ENCODE measurements at regions not wholly inside any gene's neighbourhood (a gene's known extent, or its start where the extent isn't known, plus 50 kb on each side); places are given as distances from the start of the nearest gene placed in this dataset.

DNA sequence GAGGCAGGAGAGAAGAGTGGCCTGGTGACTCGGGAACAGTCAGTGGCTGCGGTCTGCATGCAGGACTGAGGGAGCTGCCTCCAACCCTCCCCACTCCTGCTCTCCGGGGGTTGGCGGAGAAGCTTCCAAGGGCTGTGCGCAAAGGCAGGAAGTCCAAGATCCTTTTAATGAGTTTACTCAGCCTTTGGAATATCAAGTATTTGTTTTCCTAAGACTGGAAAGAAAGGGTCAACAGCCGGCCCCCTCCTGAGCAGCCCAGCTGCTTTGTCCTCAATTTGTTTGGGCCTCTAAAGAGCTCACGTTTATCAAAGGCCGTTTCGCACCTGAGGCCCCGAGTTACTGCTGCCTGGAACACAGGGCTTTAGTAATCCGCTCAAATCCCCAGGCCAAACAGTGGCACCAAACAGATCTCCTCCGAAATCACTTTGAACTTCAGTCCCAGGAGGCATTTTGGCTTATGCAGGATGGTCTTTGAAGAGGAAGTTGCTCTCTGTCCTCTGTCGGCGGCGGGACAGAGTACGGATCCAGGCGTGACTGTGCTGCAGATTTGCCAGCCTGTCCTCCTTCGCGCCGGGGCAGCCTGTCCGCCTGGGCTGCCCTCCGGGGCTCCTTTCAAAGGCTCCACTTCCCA is 117.2 kb upstream of the FZD10 start:
- TF ChIP-seq, protein P1, sequence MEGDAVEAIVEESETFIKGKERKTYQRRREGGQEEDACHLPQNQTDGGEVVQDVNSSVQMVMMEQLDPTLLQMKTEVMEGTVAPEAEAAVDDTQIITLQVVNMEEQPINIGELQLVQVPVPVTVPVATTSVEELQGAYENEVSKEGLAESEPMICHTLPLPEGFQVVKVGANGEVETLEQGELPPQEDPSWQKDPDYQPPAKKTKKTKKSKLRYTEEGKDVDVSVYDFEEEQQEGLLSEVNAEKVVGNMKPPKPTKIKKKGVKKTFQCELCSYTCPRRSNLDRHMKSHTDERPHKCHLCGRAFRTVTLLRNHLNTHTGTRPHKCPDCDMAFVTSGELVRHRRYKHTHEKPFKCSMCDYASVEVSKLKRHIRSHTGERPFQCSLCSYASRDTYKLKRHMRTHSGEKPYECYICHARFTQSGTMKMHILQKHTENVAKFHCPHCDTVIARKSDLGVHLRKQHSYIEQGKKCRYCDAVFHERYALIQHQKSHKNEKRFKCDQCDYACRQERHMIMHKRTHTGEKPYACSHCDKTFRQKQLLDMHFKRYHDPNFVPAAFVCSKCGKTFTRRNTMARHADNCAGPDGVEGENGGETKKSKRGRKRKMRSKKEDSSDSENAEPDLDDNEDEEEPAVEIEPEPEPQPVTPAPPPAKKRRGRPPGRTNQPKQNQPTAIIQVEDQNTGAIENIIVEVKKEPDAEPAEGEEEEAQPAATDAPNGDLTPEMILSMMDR (IDR thresholded peaks at IDR 0.05; ENCODE audit: insufficient read depth, low read depth, low read length), result no peak
- TF ChIP-seq EZH2 (IDR thresholded peaks at IDR 0.05; ENCODE audit: insufficient read depth, low read length), result no peak
